ENCODE measurements at regions not wholly inside any gene's neighbourhood (a gene's known extent, or its start where the extent isn't known, plus 50 kb on each side); places are given as distances from the start of the nearest gene placed in this dataset.

GRCh38 chr7:17021205-17021604 is 139.4 kb upstream of the AGR3 start (continued):
- TF ChIP-seq BHLHE40 (IDR thresholded peaks at IDR 0.05; ENCODE audit: low read length) (no peak), ZNF816 (CRISPR knock-in tag; IDR thresholded peaks at IDR 0.05; ENCODE audit: borderline replicate concordance) (no peak), TRAFD1 (CRISPR knock-in tag; IDR thresholded peaks at IDR 0.05; ENCODE audit: borderline replicate concordance) (no peak), ZNF17 (CRISPR knock-in tag; IDR thresholded peaks at IDR 0.05) (no peak), TFDP1 (CRISPR knock-in tag; IDR thresholded peaks at IDR 0.05; ENCODE audit: borderline replicate concordance) (peak; percentile 60; the same call in 1 of the 2 replicates), HDAC1 (CRISPR knock-in tag; IDR thresholded peaks at IDR 0.05) (peak; percentile 79), SOX6 (IDR thresholded peaks at IDR 0.05) (no peak), SOX6 (CRISPR knock-in tag; IDR thresholded peaks at IDR 0.05) (peak; percentile 93), ZNF577 (CRISPR knock-in tag; IDR thresholded peaks at IDR 0.05; ENCODE audit: borderline replicate concordance, low read depth) (no peak), ZSCAN22 (CRISPR knock-in tag; IDR thresholded peaks at IDR 0.05) (no peak), ZBTB25 (CRISPR knock-in tag; IDR thresholded peaks at IDR 0.05) (peak; percentile 69; the same call in 1 of the 2 replicates), ZGPAT (CRISPR knock-in tag; IDR thresholded peaks at IDR 0.05) (peak; percentile 96), HNF1B (CRISPR knock-in tag; IDR thresholded peaks at IDR 0.05) (0 out of 2 replicates have a peak, but pooled peaks have one; percentile 32), POLR2A (IDR thresholded peaks at IDR 0.05; ENCODE audit: insufficient read depth in 1 of 2, low read depth in 2 of 2, low read length in 2 of 2) (no peak), ZNF746 (CRISPR knock-in tag; IDR thresholded peaks at IDR 0.05) (peak; percentile 74; the same call in 1 of the 2 replicates), HNRNPUL1 (IDR thresholded peaks at IDR 0.05; ENCODE audit: low read depth, low read length) (no peak), MAFK (conservative IDR thresholded peaks at IDR 0.05 in 1 of 2, IDR thresholded peaks at IDR 0.05 in 1 of 2; ENCODE audit: low read length in 2 of 2) (no peak), CTCF (CRISPR knock-in tag; IDR thresholded peaks at IDR 0.05) (no peak), ZNF276 (CRISPR knock-in tag; IDR thresholded peaks at IDR 0.05; ENCODE audit: low read depth) (no peak)

All from HepG2 (cell line).